Stimulated activated CD8-positive, alpha-beta memory T cell treated with anti-CD3 and anti-CD28 coated beads, Interleukin-4, amount 100 ng/mL, for 4 hours (primary cell): ENCODE measurements at regions not wholly inside any gene's neighbourhood (a gene's known extent, or its start where the extent isn't known, plus 50 kb on each side); places are given as distances from the start of the nearest gene placed in this dataset.
A peak's percentile ranks its signal among the peaks of the same experiment; 100 is the strongest.

ENCODE experiments used
- DNase-seq, 2 donors: peaks; one replicate each; pipeline ENCODE4 v3.0.0-alpha.2; 2020; ENCODE audit warnings: low read depth in 2 of 2, low spot score in 1 of 2

DNA sequence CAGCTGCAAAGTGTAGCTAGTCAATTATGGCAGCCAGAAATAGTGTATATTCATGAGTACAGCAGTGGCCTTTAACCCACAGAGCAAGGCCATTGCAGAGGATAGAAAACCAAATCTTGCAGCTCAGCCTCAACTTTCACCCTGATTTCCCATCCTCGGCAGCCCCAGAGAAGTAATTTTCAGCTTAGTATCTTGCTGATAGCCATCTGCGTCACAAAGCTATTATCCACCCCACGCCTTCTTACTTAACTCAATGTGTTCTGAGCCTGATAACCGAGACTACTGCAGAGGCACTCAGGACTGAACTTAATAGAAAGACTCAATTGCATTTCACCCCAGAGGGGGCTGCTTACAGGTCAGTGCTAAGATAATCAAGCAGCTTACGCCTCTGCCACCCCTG lies 174.5 kb upstream of the MAOA start:
- DNase-seq = no peak

DNA sequence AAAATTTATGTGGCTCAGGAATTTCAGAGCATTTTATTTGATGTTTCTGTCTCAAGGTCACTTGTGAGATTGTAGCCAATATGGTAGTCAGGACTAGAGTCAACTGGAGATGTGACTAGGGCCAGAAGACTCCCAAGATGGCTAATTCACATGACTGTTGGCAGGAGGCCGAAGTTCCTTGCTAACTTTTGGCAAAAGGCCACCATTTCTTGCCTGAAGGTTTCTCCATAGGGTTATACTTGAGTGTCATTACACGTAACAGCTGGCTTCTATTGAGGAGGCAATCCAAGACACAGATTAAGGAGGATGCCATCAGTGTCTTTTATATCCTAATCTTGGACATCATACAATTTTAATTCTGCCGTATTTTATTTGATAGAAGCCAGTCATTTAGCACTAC lies 162.3 kb upstream of the MAOA start:
- no peak for DNase-seq

- DNase-seq = no peak
These were observed 155.9 kb upstream of the MAOA start for GRCh38 chrX:43500246-43500645.

GRCh38 chrX:43500996-43501694 lies 155.0 kb upstream of the MAOA start:
- DNase-seq = no peak

- DNase-seq = no peak
These were observed 151.7 kb upstream of the MAOA start for GRCh38 chrX:43504394-43504793.

- no peak for DNase-seq
These were observed 150.3 kb upstream of the MAOA start for GRCh38 chrX:43505769-43506168.

GRCh38 chrX:43508694-43509093 lies 147.4 kb upstream of the MAOA start:
- no peak for DNase-seq

- DNase-seq = no peak
These were observed 145.9 kb upstream of the MAOA start for GRCh38 chrX:43510209-43510608.

DNA sequence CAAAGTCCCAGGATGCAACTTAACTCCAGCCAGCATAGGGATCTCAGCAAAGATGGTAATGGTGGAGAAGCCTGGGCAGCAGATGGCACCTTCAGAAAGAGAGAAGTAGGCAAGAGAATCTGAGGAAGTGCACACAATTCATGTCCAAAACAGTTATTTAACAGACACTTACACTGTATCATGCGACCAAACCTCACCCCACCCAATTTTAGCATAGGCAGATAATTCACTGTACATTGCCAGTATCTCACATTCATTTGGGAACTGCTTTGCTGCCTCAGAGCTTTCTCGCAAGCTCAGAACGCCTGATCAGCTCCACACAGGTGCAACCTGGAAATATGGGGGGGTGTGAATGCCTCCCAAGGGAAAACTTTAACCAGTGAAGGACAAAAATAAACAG lies 143.0 kb upstream of the MAOA start:
- no peak for DNase-seq

- no peak for DNase-seq
These were observed 141.3 kb upstream of the MAOA start for GRCh38 chrX:43514820-43515219.

DNA sequence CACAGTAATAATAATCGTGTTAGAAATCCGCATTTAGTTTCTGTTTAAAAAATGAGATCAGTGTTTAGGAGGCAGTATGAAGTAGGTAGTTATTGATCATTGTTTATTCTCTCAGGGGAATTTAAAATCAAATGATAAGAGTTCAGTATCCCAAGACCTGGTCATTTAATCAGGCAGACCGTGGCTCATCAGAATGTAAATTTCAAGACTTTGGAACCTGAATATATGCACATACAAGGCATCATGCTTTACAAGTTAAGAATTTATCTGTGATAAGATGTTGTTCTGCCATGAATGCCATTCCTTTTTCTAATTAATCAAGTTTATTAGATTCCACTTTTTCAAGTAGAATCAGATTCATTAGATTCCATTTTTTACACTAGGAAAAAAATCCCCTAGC lies 133.5 kb upstream of the MAOA start:
- no peak for DNase-seq

GRCh38 chrX:43525901-43526610 lies 130.0 kb upstream of the MAOA start:
- DNase-seq = no peak

GRCh38 chrX:43526878-43527277 lies 129.2 kb upstream of the MAOA start:
- no peak for DNase-seq

DNA sequence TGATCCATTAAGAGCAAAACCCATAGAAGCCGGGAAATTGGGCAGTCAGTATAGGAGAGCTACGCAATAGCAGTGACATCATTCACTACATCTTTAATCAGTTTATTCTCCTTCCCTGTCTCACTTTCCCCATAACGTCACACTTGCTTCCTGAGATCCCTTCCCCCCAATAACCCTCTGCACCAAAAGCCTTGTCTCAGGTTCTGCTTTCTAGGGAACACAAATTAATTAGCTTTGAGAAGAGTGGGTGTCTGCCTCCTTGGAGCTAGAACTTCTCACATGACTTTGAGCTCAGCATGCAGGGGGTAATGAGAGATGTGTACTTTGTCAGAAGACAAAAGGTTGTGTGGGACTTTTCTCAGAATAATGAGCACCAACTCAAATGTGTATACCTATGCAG lies 128.3 kb upstream of the MAOA start:
- DNase-seq = no peak

GRCh38 chrX:43530837-43531236 lies 125.3 kb upstream of the MAOA start:
- no peak for DNase-seq

GRCh38 chrX:43540318-43540717 lies 115.8 kb upstream of the MAOA start:
- DNase-seq = no peak

- no peak for DNase-seq
These were observed 104.5 kb upstream of the MAOA start for GRCh38 chrX:43551590-43551989.

DNA sequence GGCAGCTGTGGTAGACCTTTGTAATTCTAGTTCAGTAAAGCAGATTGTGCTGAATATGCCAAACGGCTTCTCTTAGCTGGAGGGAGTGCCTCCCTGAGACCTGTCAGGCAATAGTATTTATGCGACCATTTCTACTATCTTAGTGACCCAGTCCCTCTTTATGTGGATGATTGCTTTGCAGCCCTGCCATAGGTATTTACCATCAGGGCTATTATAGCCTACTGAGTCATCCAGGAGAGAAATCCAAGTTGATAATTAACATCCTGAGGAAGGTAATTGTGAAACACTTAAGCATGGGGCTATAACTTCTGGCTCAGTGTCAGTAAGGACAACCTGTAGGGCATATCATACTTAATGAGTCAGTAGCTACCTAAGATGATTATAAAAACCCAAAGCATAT lies 103.9 kb upstream of the MAOA start:
- no peak for DNase-seq

DNA sequence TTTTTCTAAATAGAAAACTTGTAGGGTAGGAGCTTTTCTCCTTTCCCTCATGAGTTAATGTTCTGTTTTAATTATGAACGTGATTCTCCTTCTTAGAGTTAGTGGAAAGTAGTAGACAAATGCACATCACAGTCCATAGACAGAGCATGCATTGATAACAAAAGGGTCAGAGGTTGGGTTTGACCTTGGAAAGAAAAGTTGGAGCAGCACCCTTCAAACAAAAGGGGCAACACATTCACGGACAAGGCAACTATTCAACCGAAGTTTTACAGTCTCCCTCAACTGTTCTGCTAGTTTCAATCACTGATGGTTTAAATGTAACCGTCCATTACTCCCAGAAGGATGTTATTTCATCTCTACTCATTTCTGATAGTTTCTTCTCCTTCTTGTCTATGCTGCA lies 103.4 kb upstream of the MAOA start:
- DNase-seq = no peak

GRCh38 chrX:43553257-43553656 lies 102.8 kb upstream of the MAOA start:
- DNase-seq = no peak

GRCh38 chrX:43556207-43556606 lies 99.9 kb upstream of the MAOA start:
- DNase-seq = no peak

GRCh38 chrX:43557792-43558191 lies 98.3 kb upstream of the MAOA start:
- peak; percentile 14 to 17 for DNase-seq

GRCh38 chrX:43559644-43560043 lies 96.5 kb upstream of the MAOA start:
- no peak for DNase-seq
